ENCODE measurements at regions not wholly inside any gene's neighbourhood (a gene's known extent, or its start where the extent isn't known, plus 50 kb on each side); places are given as distances from the start of the nearest gene placed in this dataset.

DNA sequence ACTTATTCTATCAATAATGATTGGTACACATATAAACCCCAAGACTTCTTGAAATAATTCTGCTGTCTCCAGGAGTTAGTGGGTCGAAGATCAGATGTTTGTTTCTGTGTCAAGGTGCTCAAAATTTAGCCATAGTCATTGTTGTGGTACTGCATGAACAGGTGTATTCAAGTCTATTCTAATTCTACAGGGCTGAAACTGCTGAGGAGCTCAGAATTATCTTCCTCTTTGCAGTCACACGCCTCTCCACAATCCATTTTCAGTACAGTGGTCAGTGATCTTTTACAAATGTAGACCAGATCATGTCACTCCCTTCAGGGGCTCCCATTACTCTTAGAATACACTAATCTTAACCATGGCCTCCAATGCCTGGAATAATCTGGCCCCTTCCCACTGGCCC, 527.5 kb downstream of the NTRK3 start:
- no peak for ATAC-seq
- TF ChIP-seq, protein P1, sequence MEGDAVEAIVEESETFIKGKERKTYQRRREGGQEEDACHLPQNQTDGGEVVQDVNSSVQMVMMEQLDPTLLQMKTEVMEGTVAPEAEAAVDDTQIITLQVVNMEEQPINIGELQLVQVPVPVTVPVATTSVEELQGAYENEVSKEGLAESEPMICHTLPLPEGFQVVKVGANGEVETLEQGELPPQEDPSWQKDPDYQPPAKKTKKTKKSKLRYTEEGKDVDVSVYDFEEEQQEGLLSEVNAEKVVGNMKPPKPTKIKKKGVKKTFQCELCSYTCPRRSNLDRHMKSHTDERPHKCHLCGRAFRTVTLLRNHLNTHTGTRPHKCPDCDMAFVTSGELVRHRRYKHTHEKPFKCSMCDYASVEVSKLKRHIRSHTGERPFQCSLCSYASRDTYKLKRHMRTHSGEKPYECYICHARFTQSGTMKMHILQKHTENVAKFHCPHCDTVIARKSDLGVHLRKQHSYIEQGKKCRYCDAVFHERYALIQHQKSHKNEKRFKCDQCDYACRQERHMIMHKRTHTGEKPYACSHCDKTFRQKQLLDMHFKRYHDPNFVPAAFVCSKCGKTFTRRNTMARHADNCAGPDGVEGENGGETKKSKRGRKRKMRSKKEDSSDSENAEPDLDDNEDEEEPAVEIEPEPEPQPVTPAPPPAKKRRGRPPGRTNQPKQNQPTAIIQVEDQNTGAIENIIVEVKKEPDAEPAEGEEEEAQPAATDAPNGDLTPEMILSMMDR (IDR thresholded peaks at IDR 0.05 in 4 of 5, conservative IDR thresholded peaks at IDR 0.05 in 1 of 5): no peak
- TF ChIP-seq POLR2A (IDR thresholded peaks at IDR 0.05): no peak
- no peak overlapping the region for H3K27ac ChIP-seq
- H3K36me3 ChIP-seq: no peaks in the 10 kb centered on the region
- H3K4me3 ChIP-seq: no peak overlapping the region
- intact Hi-C loops (cut with DNase I; ENCODE audit: low total_unique reads): no loop called here
- no peaks in the 10 kb centered on the region for H3K4me1 ChIP-seq
- DNase-seq: no peak
- no peaks in the 10 kb centered on the region for H3K9me3 ChIP-seq
- no peaks in the 10 kb centered on the region for H3K27me3 ChIP-seq
- in situ Hi-C loops (cut with MboI; ENCODE audit: low sequenced_read_pairs in 4 of 4): no loop called here

DNA sequence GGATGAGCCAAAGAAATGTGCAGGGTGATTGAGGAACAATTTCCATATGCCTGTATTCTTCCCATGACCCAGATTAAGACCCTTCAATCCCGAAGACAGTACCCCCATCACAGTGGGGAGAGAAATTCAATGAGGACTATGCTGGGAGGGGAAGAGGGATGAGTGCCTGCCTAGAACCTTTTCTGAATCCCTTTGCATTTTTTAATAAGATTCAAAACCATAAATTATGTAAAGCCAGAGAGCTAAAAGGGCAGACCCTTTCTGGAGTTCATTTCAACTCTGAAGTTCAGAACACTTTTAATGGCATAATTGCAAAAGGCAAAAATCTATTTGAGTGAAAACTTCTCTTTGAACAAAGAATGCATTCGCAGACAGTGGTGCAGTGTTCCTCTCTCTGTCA, 529.5 kb downstream of the NTRK3 start:
- no peak for ATAC-seq
- in situ Hi-C loops (cut with MboI; ENCODE audit: low sequenced_read_pairs in 4 of 4): no loop called here
- no peak for TF ChIP-seq POLR2A (IDR thresholded peaks at IDR 0.05)
- TF ChIP-seq, protein P1 (IDR thresholded peaks at IDR 0.05 in 4 of 5, conservative IDR thresholded peaks at IDR 0.05 in 1 of 5): no peak
- no peak overlapping the region for H3K4me3 ChIP-seq
- no peak for DNase-seq
- peaks cover 0 to 7% of the 10 kb centered on the region in 2 donors for H3K4me1 ChIP-seq
- no peak overlapping the region for H3K27ac ChIP-seq
- H3K9me3 ChIP-seq: no peaks in the 10 kb centered on the region
- intact Hi-C loops (cut with DNase I; ENCODE audit: low total_unique reads): no loop called here
- no peaks in the 10 kb centered on the region for H3K27me3 ChIP-seq
- no peaks in the 10 kb centered on the region for H3K36me3 ChIP-seq

- Histone ChIP-seq H3K27ac (no peak overlapping the region), H3K27me3 (no peaks in the 10 kb centered on the region), H3K4me1 (peaks cover 0 to 7% of the 10 kb centered on the region in 2 donors), H3K4me3 (no peak overlapping the region), H3K36me3 (no peaks in the 10 kb centered on the region), H3K9me3 (no peaks in the 10 kb centered on the region)
- no peak for TF ChIP-seq POLR2A (IDR thresholded peaks at IDR 0.05)
- TF ChIP-seq, protein P1 (IDR thresholded peaks at IDR 0.05 in 4 of 5, conservative IDR thresholded peaks at IDR 0.05 in 1 of 5): no peak
- intact Hi-C loops (cut with DNase I; ENCODE audit: low total_unique reads) (no loop called here), in situ Hi-C loops (cut with MboI; ENCODE audit: low sequenced_read_pairs in 4 of 4) (no loop called here)
- peak; percentile 22 to 26 for DNase-seq
- no peak for ATAC-seq
Measured at GRCh38 chr15:87724330-87724729, 532.2 kb downstream of the NTRK3 start.

GRCh38 chr15:87722941-87723691, 533.4 kb downstream of the NTRK3 start:
- Histone ChIP-seq H3K36me3 (no peaks in the 10 kb centered on the region), H3K4me3 (no peak overlapping the region), H3K4me1 (peaks cover 0 to 7% of the 10 kb centered on the region in 2 donors), H3K9me3 (no peaks in the 10 kb centered on the region), H3K27me3 (no peaks in the 10 kb centered on the region), H3K27ac (no peak overlapping the region)
- in situ Hi-C loops (cut with MboI; ENCODE audit: low sequenced_read_pairs in 4 of 4): no loop called here
- TF ChIP-seq, protein P1 (IDR thresholded peaks at IDR 0.05 in 4 of 5, conservative IDR thresholded peaks at IDR 0.05 in 1 of 5): no peak
- no peak for TF ChIP-seq POLR2A (IDR thresholded peaks at IDR 0.05)
- ATAC-seq (peak in 1 of 2 donors; percentile 27), DNase-seq (no peak)
- intact Hi-C loops (cut with DNase I; ENCODE audit: low total_unique reads): no loop called here

DNA sequence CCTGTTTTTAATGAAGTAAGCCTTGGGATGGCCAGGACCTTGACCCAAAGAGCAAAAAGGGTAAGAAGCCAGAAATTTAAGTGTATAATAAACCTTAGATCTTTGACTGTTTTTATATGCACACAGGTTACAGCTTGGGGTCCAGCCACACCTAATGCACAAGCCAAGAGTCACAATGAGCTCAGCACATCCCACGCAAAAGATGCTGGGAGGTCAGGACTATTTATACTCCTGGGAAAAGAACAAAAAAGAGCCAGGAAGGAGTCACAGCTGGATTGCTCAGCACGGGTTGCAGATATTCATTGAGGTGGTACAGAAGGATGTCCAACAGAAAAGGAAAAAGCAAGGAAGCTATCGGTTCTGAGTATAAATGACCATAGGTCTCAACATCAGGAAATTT, 536.3 kb downstream of the NTRK3 start:
- ATAC-seq (no peak), DNase-seq (no peak)
- Histone ChIP-seq H3K27ac (no peak overlapping the region), H3K27me3 (no peaks in the 10 kb centered on the region), H3K4me3 (no peak overlapping the region), H3K9me3 (no peaks in the 10 kb centered on the region), H3K36me3 (no peaks in the 10 kb centered on the region), H3K4me1 (peaks cover 0 to 7% of the 10 kb centered on the region in 2 donors)
- in situ Hi-C loops (cut with MboI; ENCODE audit: low sequenced_read_pairs in 4 of 4): no loop called here
- intact Hi-C loops (cut with DNase I; ENCODE audit: low total_unique reads): no loop called here
- TF ChIP-seq, protein P1 (IDR thresholded peaks at IDR 0.05 in 4 of 5, conservative IDR thresholded peaks at IDR 0.05 in 1 of 5): no peak
- no peak for TF ChIP-seq POLR2A (IDR thresholded peaks at IDR 0.05)
